Bronchial epithelial cell (primary cell): ENCODE measurements at regions not wholly inside any gene's neighbourhood (a gene's known extent, or its start where the extent isn't known, plus 50 kb on each side); places are given as distances from the start of the nearest gene placed in this dataset.

ENCODE experiments used
- DNase-seq: peaks from one replicate; pipeline ENCODE4 v3.0.0-alpha.2; 2010; ENCODE audit warnings: low read depth
- FAIRE-seq: peaks from 2 replicates; lab custom pipeline; 2011; peaks lifted over from hg19 to GRCh38; lab: Jason Lieb, UNC
- H3K27me3 ChIP-seq: 2 replicates; pipeline ENCODE4 v1.5.1; 2011; ENCODE audit warnings: low read length; ENCODE audit not compliant: control insufficient read depth, insufficient read depth
- H3K36me3 ChIP-seq: 2 replicates; pipeline ENCODE4 v1.5.1; 2011; ENCODE audit warnings: low read length; ENCODE audit not compliant: control insufficient read depth, insufficient read depth
- H3K4me3 ChIP-seq: 2 replicates; pipeline ENCODE4 v1.5.1; 2011; ENCODE audit warnings: mild to moderate bottlenecking, low read depth, low read length, control low read depth
- TF ChIP-seq, protein P1 (sequence below): IDR thresholded peaks from 2 replicates; pipeline ENCODE4 v1.5.1; 2011; ENCODE audit warnings: mild to moderate bottlenecking, moderate library complexity, low read length, control low read depth, inconsistent platforms; ENCODE audit not compliant: insufficient read depth, severe bottlenecking

GRCh38 chr5:160935776-160936175 is 83.8 kb upstream of the ATP10B start:
- Histone ChIP-seq H3K27me3 (no peaks in the 10 kb centered on the region), H3K36me3 (no peaks in the 10 kb centered on the region), H3K4me3 (no peak overlapping the region)
- FAIRE-seq (no peak), DNase-seq (no peak)
- TF ChIP-seq, protein P1, sequence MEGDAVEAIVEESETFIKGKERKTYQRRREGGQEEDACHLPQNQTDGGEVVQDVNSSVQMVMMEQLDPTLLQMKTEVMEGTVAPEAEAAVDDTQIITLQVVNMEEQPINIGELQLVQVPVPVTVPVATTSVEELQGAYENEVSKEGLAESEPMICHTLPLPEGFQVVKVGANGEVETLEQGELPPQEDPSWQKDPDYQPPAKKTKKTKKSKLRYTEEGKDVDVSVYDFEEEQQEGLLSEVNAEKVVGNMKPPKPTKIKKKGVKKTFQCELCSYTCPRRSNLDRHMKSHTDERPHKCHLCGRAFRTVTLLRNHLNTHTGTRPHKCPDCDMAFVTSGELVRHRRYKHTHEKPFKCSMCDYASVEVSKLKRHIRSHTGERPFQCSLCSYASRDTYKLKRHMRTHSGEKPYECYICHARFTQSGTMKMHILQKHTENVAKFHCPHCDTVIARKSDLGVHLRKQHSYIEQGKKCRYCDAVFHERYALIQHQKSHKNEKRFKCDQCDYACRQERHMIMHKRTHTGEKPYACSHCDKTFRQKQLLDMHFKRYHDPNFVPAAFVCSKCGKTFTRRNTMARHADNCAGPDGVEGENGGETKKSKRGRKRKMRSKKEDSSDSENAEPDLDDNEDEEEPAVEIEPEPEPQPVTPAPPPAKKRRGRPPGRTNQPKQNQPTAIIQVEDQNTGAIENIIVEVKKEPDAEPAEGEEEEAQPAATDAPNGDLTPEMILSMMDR = no peak

GRCh38 chr5:160931283-160931682 is 79.3 kb upstream of the ATP10B start:
- Histone ChIP-seq H3K27me3 (no peaks in the 10 kb centered on the region), H3K36me3 (no peaks in the 10 kb centered on the region), H3K4me3 (no peak overlapping the region)
- TF ChIP-seq, protein P1 = no peak
- DNase-seq = no peak
- FAIRE-seq = no peak

GRCh38 chr5:160930406-160930805 is 78.4 kb upstream of the ATP10B start:
- FAIRE-seq = no peak
- TF ChIP-seq, protein P1 = no peak
- peak; percentile 21 for DNase-seq
- no peaks in the 10 kb centered on the region for H3K27me3 ChIP-seq
- no peaks in the 10 kb centered on the region for H3K36me3 ChIP-seq
- no peak overlapping the region for H3K4me3 ChIP-seq

GRCh38 chr5:160929906-160930305 is 77.9 kb upstream of the ATP10B start:
- TF ChIP-seq, protein P1 = no peak
- no peak for FAIRE-seq
- Histone ChIP-seq H3K4me3 (no peak overlapping the region), H3K36me3 (no peaks in the 10 kb centered on the region), H3K27me3 (no peaks in the 10 kb centered on the region)
- DNase-seq = no peak

DNA sequence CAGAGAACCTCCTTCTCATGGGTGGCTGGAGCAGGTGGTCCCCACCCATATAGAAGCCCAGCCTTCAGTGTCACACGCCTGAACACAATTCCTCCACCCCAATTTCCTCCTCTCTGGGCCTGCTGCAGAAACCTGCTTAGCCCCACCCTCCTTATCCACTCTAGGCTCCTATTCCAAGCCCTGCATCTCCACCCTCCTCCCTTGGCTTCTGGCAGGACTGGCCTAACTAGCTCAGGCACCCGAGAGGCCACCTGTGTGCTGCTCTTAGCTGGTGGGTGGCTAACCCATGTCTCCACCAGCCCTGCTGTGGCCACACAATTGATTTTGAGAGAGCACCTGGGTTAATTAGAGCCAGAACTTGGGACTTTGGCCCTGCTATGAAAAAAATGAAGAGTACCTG is 77.3 kb upstream of the ATP10B start:
- FAIRE-seq (no peak), DNase-seq (peak; percentile 21)
- Histone ChIP-seq H3K4me3 (no peak overlapping the region), H3K36me3 (no peaks in the 10 kb centered on the region), H3K27me3 (no peaks in the 10 kb centered on the region)
- TF ChIP-seq, protein P1 = no peak

DNA sequence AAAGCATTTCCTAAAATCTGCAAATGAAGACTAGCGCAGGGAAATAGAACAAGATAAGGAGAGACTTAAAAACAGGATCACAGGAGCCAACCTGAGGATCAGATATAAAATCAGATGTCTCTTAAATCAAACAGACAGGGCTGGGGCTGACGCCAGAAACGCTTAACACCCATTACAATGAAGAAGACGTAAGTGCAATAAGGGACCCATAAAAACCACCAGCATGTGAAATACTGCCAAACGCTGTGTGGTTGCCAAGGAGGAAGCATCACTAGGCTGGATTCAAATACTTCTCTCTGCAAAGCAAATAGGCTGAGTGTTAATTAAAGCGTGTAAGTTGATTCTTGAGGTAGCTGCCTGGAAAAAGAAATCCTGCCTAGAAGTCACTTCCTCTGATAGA is 74.4 kb upstream of the ATP10B start:
- peak; percentile 19 for DNase-seq

More for the DNA sequence above, 74.4 kb upstream of the ATP10B start:
- TF ChIP-seq, protein P1 = no peak
- Histone ChIP-seq H3K36me3 (no peaks in the 10 kb centered on the region), H3K27me3 (no peaks in the 10 kb centered on the region), H3K4me3 (no peak overlapping the region)
- FAIRE-seq = no peak
